IMR-90 (cell line): ENCODE measurements at regions not wholly inside any gene's neighbourhood (a gene's known extent, or its start where the extent isn't known, plus 50 kb on each side); places are given as distances from the start of the nearest gene placed in this dataset.

Experiments used
- ATAC-seq: fragments of 200-7000 bp; cut with Tn5 transposase; 2 replicates; pipeline ENCODE4 v1.9.1; 2020; ENCODE audit warnings: low read depth, mild to moderate bottlenecking, moderate library complexity
- BruUV-seq: library from RNA; stranded (reverse); fragments of 400-500 nt; replicated peaks from 2 replicates; lab custom pipeline; 2021; lab: Mats Ljungman, UMichigan
- CTCF ChIA-PET: fragments of 300-600 bp; formaldehyde crosslinking; extraction: SDS; loops from one replicate; lab custom pipeline; 2021; ENCODE audit warnings: antibody characterized with exemption; lab: Yijun Ruan, JAX
- POLR2A ChIA-PET: fragments of 300-600 bp; sonication (Branson Sonifier 250); formaldehyde crosslinking; loops from one replicate; lab custom pipeline; 2022; ENCODE audit warnings: antibody characterized with exemption; ENCODE audit not compliant: unreplicated experiment; lab: Charles Lee
- DNase-seq: peaks from one replicate; pipeline ENCODE4 v3.0.0; 2013
- H2AFZ ChIP-seq: replicated peaks from 2 replicates; pipeline ENCODE3; 2013; ENCODE audit warnings: low read length, mild to moderate bottlenecking; ENCODE audit not compliant: poor library complexity
- H2AK5ac ChIP-seq: 2 replicates; pipeline ENCODE4 v1.6.1; 2013; ENCODE audit warnings: low read depth, low read length, inconsistent platforms
- H2AK9ac ChIP-seq: replicated peaks from 2 replicates; pipeline ENCODE3; 2013; ENCODE audit warnings: mild to moderate bottlenecking, low read depth, low read length, moderate library complexity; ENCODE audit not compliant: poor library complexity
- H2BK120ac ChIP-seq: 2 replicates; pipeline ENCODE4 v1.6.1; 2013; ENCODE audit warnings: low read depth, low read length, inconsistent platforms
- H2BK15ac ChIP-seq: 3 replicates; pipeline ENCODE4 v1.6.1; 2013; ENCODE audit warnings: low read depth, low read length, inconsistent platforms
- H2BK20ac ChIP-seq: 2 replicates; pipeline ENCODE4 v1.6.1; 2013; ENCODE audit warnings: low read depth, mild to moderate bottlenecking, inconsistent platforms, low read length, moderate library complexity
- H2BK5ac ChIP-seq: 2 replicates; pipeline ENCODE4 v1.6.1; 2013; ENCODE audit warnings: mild to moderate bottlenecking, low read depth, low read length, inconsistent platforms; ENCODE audit not compliant: poor library complexity, severe bottlenecking
- H3K14ac ChIP-seq: replicated peaks from 2 replicates; pipeline ENCODE4 v1.6.1; 2013; ENCODE audit warnings: low read depth, low read length, inconsistent platforms
- H3K18ac ChIP-seq: 2 replicates; pipeline ENCODE4 v1.6.1; 2013; ENCODE audit warnings: low read depth, low read length, control low read depth
- H3K23ac ChIP-seq: 2 replicates; pipeline ENCODE4 v1.6.1; 2013; ENCODE audit warnings: low read depth, low read length, inconsistent platforms
- H3K27ac ChIP-seq: 2 replicates; pipeline ENCODE4 v1.5.1; 2013; ENCODE audit warnings: mild to moderate bottlenecking, control low read depth, low read length; ENCODE audit not compliant: insufficient read depth
- H3K27me3 ChIP-seq: 2 replicates; pipeline ENCODE4 v1.6.1; 2013; ENCODE audit warnings: low read length; ENCODE audit not compliant: control insufficient read depth, insufficient read depth
- H3K36me3 ChIP-seq: 2 replicates; pipeline ENCODE4 v1.6.1; 2013; ENCODE audit warnings: low read length, mixed read lengths; ENCODE audit not compliant: control insufficient read depth, insufficient read depth
- H3K4ac ChIP-seq: 2 replicates; pipeline ENCODE4 v1.6.1; 2013; ENCODE audit warnings: low read depth, low read length, inconsistent platforms
- H3K4me1 ChIP-seq: 2 replicates; pipeline ENCODE4 v1.6.1; 2013; ENCODE audit warnings: low read length, mixed read lengths; ENCODE audit not compliant: control insufficient read depth, insufficient read depth
- H3K4me2 ChIP-seq: 2 replicates; pipeline ENCODE4 v1.6.1; 2013; ENCODE audit warnings: low read depth, mild to moderate bottlenecking, control low read depth, low read length, moderate library complexity
- H3K4me3 ChIP-seq: 2 replicates; pipeline ENCODE4 v1.5.1; 2013; ENCODE audit warnings: low read depth, mild to moderate bottlenecking, control low read depth, low read length, moderate library complexity; ENCODE audit not compliant: insufficient read depth
- H3K56ac ChIP-seq: 2 replicates; pipeline ENCODE4 v1.6.1; 2013; ENCODE audit warnings: low read length, inconsistent platforms; ENCODE audit not compliant: insufficient read depth; ENCODE audit errors: extremely low read depth
- H3K79me1 ChIP-seq, 2 experiments: 2 replicates each; pipeline ENCODE4 v1.6.1; 2013; ENCODE audit warnings: low read length in 2 of 2, inconsistent platforms in 1 of 2, low read depth in 1 of 2
- H3K9ac ChIP-seq: 2 replicates; pipeline ENCODE4 v1.6.1; 2013; ENCODE audit warnings: low read depth, low read length, control low read depth
- H3K9me1 ChIP-seq: 2 replicates; pipeline ENCODE4 v1.6.1; 2013; ENCODE audit warnings: low read length, inconsistent platforms; ENCODE audit not compliant: insufficient read depth
- H3K9me3 ChIP-seq: 2 replicates; pipeline ENCODE4 v1.6.1; 2013; ENCODE audit warnings: low read length; ENCODE audit not compliant: control insufficient read depth, insufficient read depth
- H4K20me1 ChIP-seq: 2 replicates; pipeline ENCODE4 v1.6.1; 2013; ENCODE audit warnings: low read length, inconsistent platforms; ENCODE audit not compliant: insufficient read depth
- H4K5ac ChIP-seq: 2 replicates; pipeline ENCODE4 v1.6.1; 2013; ENCODE audit warnings: mild to moderate bottlenecking, low read depth, low read length, control low read depth
- H4K8ac ChIP-seq, 2 experiments: 2 replicates each; pipeline ENCODE4 v1.6.1; 2013; ENCODE audit warnings: low read depth in 2 of 2, low read length in 2 of 2, control low read depth in 1 of 2, inconsistent platforms in 1 of 2
- H4K91ac ChIP-seq: 2 replicates; pipeline ENCODE4 v1.6.1; 2013; ENCODE audit warnings: low read depth, low read length, inconsistent platforms; ENCODE audit not compliant: insufficient read depth
- CHD1 ChIP-seq: IDR thresholded peaks from 2 replicates; pipeline ENCODE4 v1.6.1; 2012; ENCODE audit warnings: low read depth, low read length, improper control_type of control experiment
- ELK1 ChIP-seq: fragments of 150-350 bp; IDR thresholded peaks from 2 replicates; pipeline ENCODE4 v1.6.1; 2016; ENCODE audit warnings: low read depth, mild to moderate bottlenecking, low read length, moderate library complexity, borderline replicate concordance
- FOS ChIP-seq: fragments of 150-350 bp; IDR thresholded peaks from 2 replicates; pipeline ENCODE4 v1.6.1; 2016; ENCODE audit warnings: low read depth, low read length
- MXI1 ChIP-seq: IDR thresholded peaks from 2 replicates; pipeline ENCODE4 v1.6.1; 2012; ENCODE audit warnings: low read depth, mild to moderate bottlenecking, low read length, moderate library complexity, borderline replicate concordance
- NFE2L2 ChIP-seq: fragments of 150-350 bp; IDR thresholded peaks from 2 replicates; pipeline ENCODE4 v1.6.1; 2016; ENCODE audit warnings: low read depth, mild to moderate bottlenecking, low read length
- RCOR1 ChIP-seq: IDR thresholded peaks from 2 replicates; pipeline ENCODE4 v1.6.1; 2012; ENCODE audit warnings: mild to moderate bottlenecking, low read length, improper control_type of control experiment; ENCODE audit not compliant: insufficient replicate concordance
- SMC3 ChIP-seq: fragments of 150-350 bp; IDR thresholded peaks from 2 replicates; pipeline ENCODE4 v1.6.1; 2016; ENCODE audit warnings: low read depth, mild to moderate bottlenecking, antibody characterized with exemption, low read length, moderate library complexity
- USF2 ChIP-seq: fragments of 150-350 bp; IDR thresholded peaks from 2 replicates; pipeline ENCODE4 v1.6.1; 2017; ENCODE audit warnings: mild to moderate bottlenecking, antibody characterized with exemption, low read length, low read depth
- whole genome bisulfite sequencing, 2 experiments: methylation state at CpG; one replicate each; pipeline versions ENCODE4 v1.1.5 to v1.1.7; 2013; ENCODE audit warnings: missing lambda C conversion rate in 2 of 2; ENCODE audit not compliant: insufficient read length in 1 of 2; ENCODE audit errors: extremely low coverage in 2 of 2; 5-methylcytosine and 5-hydroxymethylcytosine counted together
- dilution Hi-C: fragments of 300-500 bp; cut with HindIII; formaldehyde crosslinking; loops from one replicate; pipeline ENCODE4 v1.14.3; 2018; ENCODE audit warnings: low sequenced_read_pairs; ENCODE audit not compliant: unreplicated experiment
- in situ Hi-C: fragments of 300-500 bp; cut with MboI; formaldehyde crosslinking; loops from 3 replicates; pipeline ENCODE4 v1.14.3; 2019; ENCODE audit warnings: low sequenced_read_pairs, inconsistent platforms, mixed read lengths
- intact Hi-C: fragments of 100-400 bp; cut with micrococcal nuclease; formaldehyde crosslinking; loops from 2 replicates; pipeline ENCODE4 v1.10.0; 2022

GRCh38 chr6:44681761-44682160, 294.3 kb downstream of the CDC5L start:
- H3K9me3 ChIP-seq, result no peaks in the 10 kb centered on the region
- no peaks in the 10 kb centered on the region for H3K36me3 ChIP-seq
- H2AFZ ChIP-seq, result no peak overlapping the region
- no peak overlapping the region for H4K5ac ChIP-seq
- H3K4me2 ChIP-seq, result no peak overlapping the region
- H4K20me1 ChIP-seq, result no peaks in the 10 kb centered on the region
- no peaks in the 10 kb centered on the region for H3K4me1 ChIP-seq
- H3K27ac ChIP-seq, result no peak overlapping the region
- POLR2A ChIA-PET, result no interaction called here
- H3K9ac ChIP-seq, result no peak overlapping the region
- H2AK5ac ChIP-seq, result no peak overlapping the region
- intact Hi-C loops (no loop called here), dilution Hi-C loops (no loop called here), in situ Hi-C loops (no loop called here)
- no peak overlapping the region for H3K56ac ChIP-seq
- no peaks in the 10 kb centered on the region for H3K9me1 ChIP-seq
- CTCF ChIA-PET, result no interaction called here
- DNase-seq (no peak), ATAC-seq (no peak; the same call in 1 of the 2 replicates)
- no peak overlapping the region for H3K23ac ChIP-seq
- H3K14ac ChIP-seq, result no peak overlapping the region
- no peak overlapping the region for H2BK5ac ChIP-seq
- peaks cover 39% of the 10 kb centered on the region for H3K27me3 ChIP-seq
- H3K18ac ChIP-seq, result no peak overlapping the region
- no peaks in the 10 kb centered on the region for H3K79me1 ChIP-seq
- H4K8ac ChIP-seq, result no peak overlapping the region
- no peak overlapping the region for H2BK15ac ChIP-seq
- H2AK9ac ChIP-seq, result no peak overlapping the region
- 59% methylated on average over 3 of the region's 10 CpGs; no CpG with 5 or more reads in 1 of the 2 experiments for WGBS, 2 experiments
- TF ChIP-seq MXI1 (no peak), CHD1 (no peak), FOS (no peak), ELK1 (no peak), USF2 (no peak), SMC3 (no peak), RCOR1 (no peak), NFE2L2 (no peak)
- H4K91ac ChIP-seq, result no peak overlapping the region
- BruUV-seq, result no TSS peak
- no peak overlapping the region for H2BK20ac ChIP-seq
- H2BK120ac ChIP-seq, result no peak overlapping the region
- H3K4me3 ChIP-seq, result no peak overlapping the region
- H3K4ac ChIP-seq, result no peak overlapping the region
